HEK293 (cell line): ENCODE measurements at regions not wholly inside any gene's neighbourhood (a gene's known extent, or its start where the extent isn't known, plus 50 kb on each side); places are given as distances from the start of the nearest gene placed in this dataset.

Experiments
- ZBTB8A ChIP-seq: fragments of 450-650 bp; formaldehyde crosslinking; IDR thresholded peaks from 2 replicates; pipeline ENCODE4 v1.5.1; 2016; ENCODE audit warnings: missing biosample characterization, missing genetic modification characterization
- ZNF10 ChIP-seq: fragments of 450-650 bp; formaldehyde crosslinking; IDR thresholded peaks from 2 replicates; pipeline ENCODE4 v1.5.1; 2017; ENCODE audit warnings: missing biosample characterization, missing genetic modification characterization
- ZNF175 ChIP-seq: fragments of 450-650 bp; formaldehyde crosslinking; IDR thresholded peaks from 2 replicates; pipeline ENCODE4 v1.5.1; 2016; ENCODE audit warnings: missing biosample characterization, missing genetic modification characterization
- ZNF529 ChIP-seq: fragments of 450-650 bp; formaldehyde crosslinking; IDR thresholded peaks from 2 replicates; pipeline ENCODE4 v1.5.1; 2017; ENCODE audit warnings: missing genetic modification characterization, missing biosample characterization; ENCODE audit not compliant: insufficient replicate concordance
- ZNF792 ChIP-seq: fragments of 450-650 bp; formaldehyde crosslinking; IDR thresholded peaks from 2 replicates; pipeline ENCODE4 v1.5.1; 2016; ENCODE audit warnings: missing biosample characterization, missing genetic modification characterization
- TF ChIP-seq, protein P1 (sequence below): fragments of 450-650 bp; formaldehyde crosslinking; IDR thresholded peaks from 2 replicates; pipeline ENCODE4 v1.5.1; 2016; ENCODE audit warnings: missing biosample characterization, missing genetic modification characterization

DNA sequence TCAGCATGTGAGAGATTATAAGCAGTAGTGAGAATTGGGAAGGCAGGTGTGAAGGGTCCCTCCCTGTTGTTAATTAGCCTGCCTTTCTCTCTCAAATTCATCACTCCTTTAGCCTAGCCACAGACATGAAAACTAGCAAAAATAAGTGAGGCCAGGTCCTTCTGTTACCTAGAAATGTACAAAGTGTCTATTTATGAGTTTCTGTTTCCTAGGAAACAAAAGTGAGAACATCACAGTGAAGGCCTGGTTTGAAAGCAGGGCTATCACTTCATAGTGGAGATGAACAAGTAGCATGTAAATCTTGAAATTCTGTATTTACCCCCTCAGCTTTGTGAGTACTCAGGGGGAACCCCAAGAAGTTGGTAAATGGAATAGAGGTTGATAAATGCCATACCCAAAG lies 78.2 kb upstream of the UMPS start:
- TF ChIP-seq, protein P1, sequence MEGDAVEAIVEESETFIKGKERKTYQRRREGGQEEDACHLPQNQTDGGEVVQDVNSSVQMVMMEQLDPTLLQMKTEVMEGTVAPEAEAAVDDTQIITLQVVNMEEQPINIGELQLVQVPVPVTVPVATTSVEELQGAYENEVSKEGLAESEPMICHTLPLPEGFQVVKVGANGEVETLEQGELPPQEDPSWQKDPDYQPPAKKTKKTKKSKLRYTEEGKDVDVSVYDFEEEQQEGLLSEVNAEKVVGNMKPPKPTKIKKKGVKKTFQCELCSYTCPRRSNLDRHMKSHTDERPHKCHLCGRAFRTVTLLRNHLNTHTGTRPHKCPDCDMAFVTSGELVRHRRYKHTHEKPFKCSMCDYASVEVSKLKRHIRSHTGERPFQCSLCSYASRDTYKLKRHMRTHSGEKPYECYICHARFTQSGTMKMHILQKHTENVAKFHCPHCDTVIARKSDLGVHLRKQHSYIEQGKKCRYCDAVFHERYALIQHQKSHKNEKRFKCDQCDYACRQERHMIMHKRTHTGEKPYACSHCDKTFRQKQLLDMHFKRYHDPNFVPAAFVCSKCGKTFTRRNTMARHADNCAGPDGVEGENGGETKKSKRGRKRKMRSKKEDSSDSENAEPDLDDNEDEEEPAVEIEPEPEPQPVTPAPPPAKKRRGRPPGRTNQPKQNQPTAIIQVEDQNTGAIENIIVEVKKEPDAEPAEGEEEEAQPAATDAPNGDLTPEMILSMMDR (tag by site-specific recombination) = no peak
- TF ChIP-seq ZNF529 (no peak), ZBTB8A (tag by site-specific recombination) (no peak), ZNF10 (tag by site-specific recombination) (no peak), ZNF792 (tag by site-specific recombination) (no peak), ZNF175 (tag by site-specific recombination) (no peak)
